Activated naive CD8-positive, alpha-beta T cell treated with anti-CD3 and anti-CD28 coated beads, Interleukin-2, amount 10 ng/mL, durations not matched to agents 7 days and 5 days (primary cell): ENCODE measurements at regions not wholly inside any gene's neighbourhood (a gene's known extent, or its start where the extent isn't known, plus 50 kb on each side); places are given as distances from the start of the nearest gene placed in this dataset.

Source experiments
- ATAC-seq: fragments of 150-1000 bp; cut with Tn5 transposase; one replicate; pipeline ENCODE4 v1.10.0; 2021; ENCODE audit warnings: low read depth, moderate library complexity
- POLR2A ChIA-PET: fragments of 350-600 bp; sonication (Branson Sonifier 250); formaldehyde crosslinking; loops from one replicate; lab custom pipeline; 2021; ENCODE audit warnings: antibody characterized with exemption; lab: Charles Lee
- DNase-seq: peaks from one replicate; pipeline ENCODE4 v3.0.0; 2021
- H3K27ac Mint-ChIP-seq: one replicate; pipeline ENCODE4 v1.8.0; 2022; ENCODE audit warnings: mild to moderate bottlenecking, mixed read lengths
- H3K27me3 Mint-ChIP-seq: one replicate; pipeline ENCODE4 v1.8.0; 2022; ENCODE audit warnings: mild to moderate bottlenecking, moderate library complexity, mixed read lengths
- H3K36me3 Mint-ChIP-seq: one replicate; pipeline ENCODE4 v1.8.0; 2021; ENCODE audit warnings: mild to moderate bottlenecking, mixed read lengths
- H3K4me1 Mint-ChIP-seq: one replicate; pipeline ENCODE4 v1.8.0; 2021; ENCODE audit warnings: mixed read lengths
- H3K4me3 Mint-ChIP-seq: one replicate; pipeline ENCODE4 v1.8.0; 2022; ENCODE audit warnings: mild to moderate bottlenecking, moderate library complexity, mixed read lengths
- H3K9me3 Mint-ChIP-seq: one replicate; pipeline ENCODE4 v1.8.0; 2021; ENCODE audit warnings: mixed read lengths

- no peak overlapping the region for H3K27ac Mint-ChIP-seq
These were observed 212.2 kb upstream of the PRR16 start for GRCh38 chr5:120251898-120252297.

GRCh38 chr5:120252839-120253238, 211.3 kb upstream of the PRR16 start:
- POLR2A ChIA-PET = no interaction called here
- Mint-ChIP-seq H3K27me3 (peaks cover 2% of the 10 kb centered on the region), H3K36me3 (no peaks in the 10 kb centered on the region), H3K4me1 (no peaks in the 10 kb centered on the region), H3K27ac (no peak overlapping the region), H3K4me3 (no peak overlapping the region), H3K9me3 (no peaks in the 10 kb centered on the region)
- no peak for ATAC-seq
- DNase-seq = no peak

More at GRCh38 chr5:120251898-120252297, 212.2 kb upstream of the PRR16 start:
- POLR2A ChIA-PET = no interaction called here
- no peak overlapping the region for H3K4me3 Mint-ChIP-seq
- H3K27me3 Mint-ChIP-seq = peaks cover 2% of the 10 kb centered on the region
- H3K36me3 Mint-ChIP-seq = no peaks in the 10 kb centered on the region
- no peaks in the 10 kb centered on the region for H3K9me3 Mint-ChIP-seq
- no peak for ATAC-seq
- DNase-seq = no peak
- H3K4me1 Mint-ChIP-seq = no peaks in the 10 kb centered on the region

GRCh38 chr5:120254385-120254784, 209.7 kb upstream of the PRR16 start:
- Mint-ChIP-seq H3K9me3 (no peaks in the 10 kb centered on the region), H3K4me1 (no peaks in the 10 kb centered on the region), H3K4me3 (no peak overlapping the region), H3K27me3 (peaks cover 2% of the 10 kb centered on the region), H3K36me3 (no peaks in the 10 kb centered on the region), H3K27ac (no peak overlapping the region)
- no peak for DNase-seq
- no peak for ATAC-seq
- POLR2A ChIA-PET = no interaction called here

GRCh38 chr5:120255214-120255613, 208.9 kb upstream of the PRR16 start:
- ATAC-seq = no peak
- Mint-ChIP-seq H3K9me3 (no peaks in the 10 kb centered on the region), H3K4me3 (no peak overlapping the region), H3K27me3 (peaks cover 2% of the 10 kb centered on the region), H3K36me3 (no peaks in the 10 kb centered on the region), H3K27ac (no peak overlapping the region), H3K4me1 (no peaks in the 10 kb centered on the region)
- DNase-seq = no peak
- POLR2A ChIA-PET = no interaction called here

GRCh38 chr5:120256376-120256775, 207.7 kb upstream of the PRR16 start:
- H3K27me3 Mint-ChIP-seq = no peaks in the 10 kb centered on the region
- no peak for DNase-seq
- H3K4me1 Mint-ChIP-seq = no peaks in the 10 kb centered on the region
- H3K9me3 Mint-ChIP-seq = no peaks in the 10 kb centered on the region
- no peak overlapping the region for H3K27ac Mint-ChIP-seq
- no peak for ATAC-seq
- H3K4me3 Mint-ChIP-seq = no peak overlapping the region
- POLR2A ChIA-PET = no interaction called here
- H3K36me3 Mint-ChIP-seq = no peaks in the 10 kb centered on the region

GRCh38 chr5:120257358-120257971, 206.6 kb upstream of the PRR16 start:
- Mint-ChIP-seq H3K9me3 (no peaks in the 10 kb centered on the region), H3K27me3 (no peaks in the 10 kb centered on the region), H3K27ac (no peak overlapping the region), H3K4me1 (no peaks in the 10 kb centered on the region), H3K4me3 (no peak overlapping the region), H3K36me3 (no peaks in the 10 kb centered on the region)
- DNase-seq (no peak), ATAC-seq (no peak)
- POLR2A ChIA-PET = no interaction called here

- Mint-ChIP-seq H3K4me3 (no peak overlapping the region), H3K9me3 (no peaks in the 10 kb centered on the region), H3K4me1 (no peaks in the 10 kb centered on the region), H3K36me3 (no peaks in the 10 kb centered on the region), H3K27ac (no peak overlapping the region), H3K27me3 (no peaks in the 10 kb centered on the region)
- POLR2A ChIA-PET = no interaction called here
- ATAC-seq (no peak), DNase-seq (no peak)
These were observed 206.0 kb upstream of the PRR16 start for GRCh38 chr5:120258123-120258522.

GRCh38 chr5:120260651-120261050, 203.4 kb upstream of the PRR16 start:
- Mint-ChIP-seq H3K9me3 (no peaks in the 10 kb centered on the region), H3K36me3 (no peaks in the 10 kb centered on the region), H3K4me1 (no peaks in the 10 kb centered on the region), H3K4me3 (no peak overlapping the region), H3K27me3 (no peaks in the 10 kb centered on the region), H3K27ac (no peak overlapping the region)
- POLR2A ChIA-PET = no interaction called here
- ATAC-seq (no peak), DNase-seq (no peak)

GRCh38 chr5:120270498-120270897, 193.6 kb upstream of the PRR16 start:
- Mint-ChIP-seq H3K36me3 (no peaks in the 10 kb centered on the region), H3K4me1 (no peaks in the 10 kb centered on the region), H3K4me3 (no peak overlapping the region), H3K9me3 (peaks cover 4% of the 10 kb centered on the region), H3K27me3 (no peaks in the 10 kb centered on the region), H3K27ac (no peak overlapping the region)
- POLR2A ChIA-PET = no interaction called here
- DNase-seq = no peak
- ATAC-seq = no peak

GRCh38 chr5:120293796-120294195, 170.3 kb upstream of the PRR16 start:
- POLR2A ChIA-PET = no interaction called here
- Mint-ChIP-seq H3K36me3 (no peaks in the 10 kb centered on the region), H3K27ac (no peak overlapping the region), H3K4me1 (no peaks in the 10 kb centered on the region), H3K4me3 (no peak overlapping the region), H3K27me3 (no peaks in the 10 kb centered on the region), H3K9me3 (no peaks in the 10 kb centered on the region)
- DNase-seq = no peak
- ATAC-seq = no peak

- DNase-seq (no peak), ATAC-seq (no peak)
- no peaks in the 10 kb centered on the region for H3K9me3 Mint-ChIP-seq
- no peaks in the 10 kb centered on the region for H3K4me1 Mint-ChIP-seq
- POLR2A ChIA-PET = no interaction called here
- no peaks in the 10 kb centered on the region for H3K27me3 Mint-ChIP-seq
- no peak overlapping the region for H3K4me3 Mint-ChIP-seq
- H3K36me3 Mint-ChIP-seq = no peaks in the 10 kb centered on the region
- no peak overlapping the region for H3K27ac Mint-ChIP-seq
These were observed 166.5 kb upstream of the PRR16 start for GRCh38 chr5:120297616-120298015.

- H3K4me1 Mint-ChIP-seq = no peaks in the 10 kb centered on the region
- POLR2A ChIA-PET = no interaction called here
- no peaks in the 10 kb centered on the region for H3K9me3 Mint-ChIP-seq
- H3K27me3 Mint-ChIP-seq = no peaks in the 10 kb centered on the region
- ATAC-seq = no peak
- no peak overlapping the region for H3K4me3 Mint-ChIP-seq
- DNase-seq = no peak
- no peaks in the 10 kb centered on the region for H3K36me3 Mint-ChIP-seq
- no peak overlapping the region for H3K27ac Mint-ChIP-seq
These were observed 165.1 kb upstream of the PRR16 start for GRCh38 chr5:120298981-120299380.

GRCh38 chr5:120304663-120305062, 159.4 kb upstream of the PRR16 start:
- H3K9me3 Mint-ChIP-seq = no peaks in the 10 kb centered on the region
- POLR2A ChIA-PET = no interaction called here
- ATAC-seq = no peak
- DNase-seq = no peak
- no peak overlapping the region for H3K27ac Mint-ChIP-seq
- no peak overlapping the region for H3K4me3 Mint-ChIP-seq
- H3K36me3 Mint-ChIP-seq = no peaks in the 10 kb centered on the region
- H3K4me1 Mint-ChIP-seq = no peaks in the 10 kb centered on the region
- H3K27me3 Mint-ChIP-seq = no peaks in the 10 kb centered on the region

GRCh38 chr5:120306303-120306702, 157.8 kb upstream of the PRR16 start:
- H3K4me3 Mint-ChIP-seq = no peak overlapping the region
- H3K27me3 Mint-ChIP-seq = no peaks in the 10 kb centered on the region
- ATAC-seq (no peak), DNase-seq (no peak)
- H3K36me3 Mint-ChIP-seq = no peaks in the 10 kb centered on the region
- no peaks in the 10 kb centered on the region for H3K4me1 Mint-ChIP-seq
- H3K27ac Mint-ChIP-seq = no peak overlapping the region
- POLR2A ChIA-PET = no interaction called here
- peaks cover 2% of the 10 kb centered on the region for H3K9me3 Mint-ChIP-seq

GRCh38 chr5:120314191-120314590, 149.9 kb upstream of the PRR16 start:
- H3K36me3 Mint-ChIP-seq = no peaks in the 10 kb centered on the region
- POLR2A ChIA-PET = no interaction called here
- H3K27me3 Mint-ChIP-seq = no peaks in the 10 kb centered on the region
- no peak overlapping the region for H3K27ac Mint-ChIP-seq
- ATAC-seq (no peak), DNase-seq (no peak)
- no peak overlapping the region for H3K4me3 Mint-ChIP-seq
- no peaks in the 10 kb centered on the region for H3K4me1 Mint-ChIP-seq
- H3K9me3 Mint-ChIP-seq = peaks cover 4% of the 10 kb centered on the region
